HG03342 (cell line): ENCODE measurements at regions not wholly inside any gene's neighbourhood (a gene's known extent, or its start where the extent isn't known, plus 50 kb on each side); places are given as distances from the start of the nearest gene placed in this dataset.
A peak's percentile ranks its signal among the peaks of the same experiment; 100 is the strongest.
"Not testable (repeated sequence)": the region's sequence is repeated elsewhere in the genome, so short reads cannot be mapped to it uniquely, and the experiment has no call there.

Source experiments
- ATAC-seq: cut with Tn5 transposase; IDR thresholded peaks from one replicate; pipeline ENCODE4 v1.9.1; 2021; ENCODE audit warnings: mild to moderate bottlenecking, moderate library complexity; ENCODE audit not compliant: unreplicated experiment

DNA sequence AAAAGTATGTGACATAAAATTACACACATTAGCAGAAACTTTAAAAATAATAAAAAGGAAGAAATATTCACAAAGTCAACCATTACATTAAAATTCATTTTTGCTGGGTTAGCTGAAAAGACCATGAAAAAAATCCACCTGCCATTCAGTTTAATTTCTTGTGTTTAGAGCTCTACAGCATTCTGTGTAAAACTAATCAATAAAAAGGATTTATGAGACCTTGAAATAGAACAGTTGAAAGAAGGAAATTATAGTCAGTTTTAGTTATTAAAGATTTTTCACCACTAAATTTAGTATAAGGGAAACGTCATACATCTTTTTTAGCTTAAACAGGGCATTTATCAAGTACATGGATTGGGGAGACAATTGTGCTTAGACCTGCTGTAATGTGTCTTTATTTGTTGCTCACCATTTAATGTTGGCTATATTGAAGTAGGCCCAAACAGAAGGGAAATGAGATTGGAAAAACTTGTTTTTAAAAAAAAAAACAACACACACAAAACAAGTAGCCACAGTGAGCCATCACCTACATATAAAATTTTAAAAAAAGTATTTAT is 438.7 kb upstream of the POU3F2 start:
- no peak for ATAC-seq

- ATAC-seq = no peak
Observed at GRCh38 chr6:98416027-98416426, 418.3 kb upstream of the POU3F2 start.

- ATAC-seq = not testable (repeated sequence)
Observed at GRCh38 chr6:98416497-98417158, 417.7 kb upstream of the POU3F2 start.

- ATAC-seq = peak; percentile 91
Observed at GRCh38 chr6:98433325-98434056, 400.9 kb upstream of the POU3F2 start.

- ATAC-seq = no peak
Observed at GRCh38 chr6:98443633-98444032, 390.7 kb upstream of the POU3F2 start.

GRCh38 chr6:98452685-98453084 is 381.7 kb upstream of the POU3F2 start:
- no peak for ATAC-seq

DNA sequence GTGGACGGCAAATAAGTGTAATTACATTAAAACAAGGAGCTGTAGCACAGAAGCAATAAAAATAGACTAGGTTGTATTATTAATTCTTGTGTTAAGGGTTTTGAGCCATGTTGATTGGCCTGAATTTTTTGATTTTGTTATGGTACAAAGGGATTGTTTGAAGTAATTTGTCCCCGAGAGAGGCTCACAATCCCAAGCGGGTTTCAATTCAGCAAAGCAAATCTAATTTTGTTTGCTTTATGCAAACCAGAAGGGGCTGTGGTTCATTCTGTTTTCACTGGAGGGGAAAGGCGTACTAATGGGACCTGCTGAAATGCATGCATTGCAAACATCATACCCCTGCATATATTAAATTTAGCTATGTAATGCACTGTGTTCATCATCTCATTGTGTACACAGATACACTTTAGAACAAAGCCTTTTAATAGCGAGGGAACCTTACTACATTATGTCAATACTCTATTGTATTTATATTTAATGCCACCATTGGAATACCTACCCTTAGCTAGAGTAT is 379.5 kb upstream of the POU3F2 start:
- no peak for ATAC-seq

DNA sequence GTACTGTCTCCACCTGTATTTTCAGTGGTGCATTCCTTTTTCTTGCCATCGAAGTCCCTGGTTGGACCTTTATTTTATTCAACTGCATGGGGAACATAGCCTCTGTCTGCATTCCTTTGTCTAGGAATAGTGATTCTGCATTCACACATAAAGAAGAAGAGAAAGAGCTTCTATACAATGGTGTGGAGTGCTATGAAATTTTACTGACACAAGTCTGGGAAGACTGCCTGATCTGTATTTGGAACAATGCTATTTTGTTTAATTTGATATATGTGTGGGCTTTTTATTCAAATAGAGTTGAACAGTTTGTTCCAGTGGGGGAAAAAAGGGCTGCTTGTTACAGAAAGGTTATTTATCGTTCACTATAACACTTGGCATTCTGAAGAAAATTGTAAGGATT is 375.7 kb upstream of the POU3F2 start:
- ATAC-seq = no peak

GRCh38 chr6:98463038-98464000 is 371.1 kb upstream of the POU3F2 start:
- ATAC-seq = no peak

DNA sequence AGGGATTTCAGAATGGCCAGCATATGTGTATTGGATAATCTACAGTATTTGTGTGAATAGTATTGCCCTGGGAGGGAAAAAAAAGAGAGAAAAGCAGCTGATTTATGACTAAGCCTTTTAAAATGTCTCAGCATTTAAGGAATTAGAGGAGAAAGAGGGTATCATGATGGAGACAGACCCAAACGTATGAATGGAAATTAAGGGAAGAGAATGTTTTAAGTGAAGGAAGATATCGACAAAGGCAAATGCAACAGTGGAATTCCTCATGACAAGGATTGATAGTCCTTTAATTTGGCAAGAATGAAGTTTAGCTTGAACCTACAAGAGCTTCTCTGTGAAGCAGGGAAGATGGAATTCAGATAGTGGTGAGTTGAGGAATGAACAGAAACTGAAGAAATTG is 367.3 kb upstream of the POU3F2 start:
- ATAC-seq = no peak

DNA sequence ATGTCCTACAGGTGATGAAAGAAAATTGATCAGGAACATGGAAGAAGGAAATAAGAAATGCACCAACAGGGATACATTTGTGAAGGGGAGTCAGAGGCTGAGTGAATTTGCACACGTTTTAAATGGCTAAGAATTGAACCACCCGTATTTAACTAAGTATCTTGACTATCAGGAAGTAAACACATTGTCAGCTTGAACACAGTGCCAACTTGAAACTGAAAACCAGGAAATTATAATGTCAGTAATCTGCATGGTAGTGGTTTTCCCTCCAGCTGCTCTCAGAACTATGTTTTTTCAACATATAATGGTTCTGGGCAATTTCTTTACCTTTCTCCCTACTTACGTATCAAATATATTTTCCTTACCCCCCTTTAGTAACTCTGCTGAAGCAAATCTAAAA is 366.5 kb upstream of the POU3F2 start:
- no peak for ATAC-seq

DNA sequence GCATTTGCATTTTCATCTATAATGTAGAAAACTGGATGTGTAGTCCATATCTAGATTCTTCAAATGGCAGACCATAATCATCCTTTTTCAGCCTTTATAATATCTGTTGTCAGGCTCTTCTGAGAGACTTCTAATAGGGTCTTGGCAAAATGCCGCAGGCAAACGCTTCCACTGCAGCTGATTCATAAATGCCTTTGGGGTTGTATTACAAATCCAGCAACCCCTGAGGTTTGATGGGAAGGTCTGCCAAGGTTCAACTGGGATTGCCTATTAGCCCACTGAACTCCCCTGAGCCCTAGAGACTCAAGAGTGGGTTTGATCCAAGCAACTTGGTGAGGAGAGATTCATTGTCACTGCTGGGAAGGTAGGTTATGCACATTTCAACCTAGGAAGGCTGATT is 365.2 kb upstream of the POU3F2 start:
- no peak for ATAC-seq

GRCh38 chr6:98470821-98471220 is 363.6 kb upstream of the POU3F2 start:
- no peak for ATAC-seq

DNA sequence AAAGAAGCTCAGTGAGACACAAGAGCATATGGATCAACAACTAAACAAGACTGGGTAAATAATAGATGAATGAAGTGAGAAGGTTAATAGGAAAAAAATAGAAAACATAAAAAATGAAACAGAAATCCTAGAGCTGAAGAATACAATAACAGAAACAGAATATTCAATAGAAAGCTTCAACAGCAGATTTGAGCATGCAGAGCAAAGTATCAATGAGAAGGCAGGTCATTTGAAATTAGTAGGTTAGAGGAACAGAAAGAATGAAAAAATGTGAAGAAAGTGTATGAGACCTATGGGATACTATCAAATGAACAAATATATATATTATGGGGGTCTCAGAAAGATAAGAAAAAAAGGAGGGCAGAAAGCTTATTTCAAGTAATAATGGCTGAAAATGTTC is 362.9 kb upstream of the POU3F2 start:
- no peak for ATAC-seq

DNA sequence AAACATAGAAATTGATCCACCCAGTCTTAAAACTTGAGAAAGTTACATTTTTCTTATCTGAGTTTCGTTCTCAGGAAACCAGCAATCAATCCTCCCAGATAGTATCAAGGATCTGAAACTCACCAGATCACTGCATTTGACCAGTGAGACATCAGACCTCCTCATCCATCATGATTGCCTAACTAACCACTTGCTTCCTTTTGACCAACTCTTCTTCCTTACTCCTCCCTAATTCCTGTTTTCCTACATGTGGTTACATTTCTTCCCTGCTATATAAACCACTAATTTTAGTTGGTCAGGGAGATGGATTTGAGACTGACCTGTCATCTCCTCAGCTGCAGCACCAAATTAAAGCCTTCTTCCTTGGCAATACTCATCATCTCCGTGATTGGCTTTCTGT is 357.1 kb upstream of the POU3F2 start:
- no peak for ATAC-seq

DNA sequence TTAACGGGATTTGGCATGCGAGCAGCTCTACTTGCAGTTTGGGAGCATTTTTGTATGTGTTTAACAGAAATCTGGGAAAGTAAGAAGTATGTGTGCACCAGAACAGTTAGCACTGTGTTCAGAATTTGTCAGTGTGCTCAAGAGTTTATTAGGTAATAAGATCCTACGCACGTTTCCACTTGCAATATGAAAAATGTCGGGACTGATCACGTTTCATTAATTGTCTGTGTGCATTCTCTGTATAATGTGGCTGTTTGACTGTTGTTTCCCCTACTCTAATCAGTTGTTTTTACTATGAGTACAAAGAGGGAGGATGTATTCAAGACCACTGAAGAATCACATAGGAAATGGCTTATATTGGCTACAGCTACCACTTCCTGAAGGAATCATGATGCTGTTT is 349.7 kb upstream of the POU3F2 start:
- no peak for ATAC-seq

DNA sequence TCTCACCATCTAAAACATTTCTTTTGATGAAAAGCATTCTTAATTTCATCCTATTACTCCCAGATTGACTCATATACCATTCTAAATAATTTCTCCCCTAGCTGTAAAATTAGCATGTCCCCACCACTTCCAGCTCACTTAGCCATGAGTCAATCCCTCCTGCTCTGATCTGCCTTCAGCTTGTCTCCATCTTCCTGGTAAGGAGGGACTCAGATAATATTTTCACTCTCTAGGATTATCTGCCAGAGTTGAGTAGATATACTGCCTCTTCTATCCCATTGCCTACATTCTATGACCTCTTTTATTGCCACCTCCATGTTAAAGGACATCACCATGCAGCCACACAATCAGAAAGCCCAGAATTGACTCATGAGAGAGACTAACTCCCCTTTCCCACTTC is 348.8 kb upstream of the POU3F2 start:
- ATAC-seq = no peak

GRCh38 chr6:98486057-98486456 is 348.3 kb upstream of the POU3F2 start:
- no peak for ATAC-seq

DNA sequence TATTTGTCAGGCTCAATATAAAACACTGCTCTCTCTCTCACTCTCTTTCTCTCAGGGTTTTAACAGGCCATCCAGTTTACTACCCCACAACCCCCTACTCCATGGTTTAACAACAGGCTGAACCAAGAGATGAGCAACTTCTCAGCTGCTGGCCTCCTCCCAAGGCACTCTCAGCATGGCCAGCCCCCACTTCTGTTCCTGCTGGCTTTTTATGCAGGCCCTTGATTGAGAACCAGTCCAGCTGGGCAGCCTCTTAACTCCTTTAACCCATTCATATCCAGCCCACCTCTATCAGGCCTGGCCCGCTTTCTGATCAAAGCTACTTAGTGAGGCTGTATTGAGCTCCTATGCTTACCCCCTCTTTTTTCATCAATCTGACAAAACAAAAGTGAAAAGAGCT is 346.8 kb upstream of the POU3F2 start:
- ATAC-seq = no peak

DNA sequence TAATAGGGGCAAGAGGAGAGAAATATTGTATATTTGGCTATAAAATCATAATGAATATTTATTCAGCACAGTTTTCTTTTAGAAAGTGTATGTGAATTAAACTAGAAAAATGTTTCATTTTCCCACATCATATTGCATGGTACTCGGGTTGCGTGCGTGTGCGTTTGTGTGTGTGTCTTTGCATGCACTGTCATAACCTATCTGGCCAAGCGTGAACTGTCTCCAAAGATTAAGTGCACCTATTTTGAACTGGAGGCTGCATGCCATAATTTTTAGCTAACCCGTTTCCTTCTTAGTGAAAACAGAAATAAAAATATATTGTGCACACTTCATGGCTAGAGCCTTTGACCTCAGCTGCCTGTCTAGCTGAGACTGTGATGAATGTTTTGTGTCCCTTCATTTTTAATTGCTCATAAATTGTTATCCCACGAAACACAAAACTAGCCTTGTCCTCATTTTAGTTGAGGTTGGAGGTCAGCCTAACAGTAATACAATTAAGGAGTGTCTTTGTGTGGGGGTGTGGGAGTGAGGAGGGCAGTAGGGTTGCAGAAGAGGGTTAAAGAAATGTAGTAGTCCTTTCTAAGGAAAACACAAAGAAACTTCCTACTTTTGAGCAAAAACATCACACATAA is 336.1 kb upstream of the POU3F2 start:
- ATAC-seq = no peak

- ATAC-seq = no peak
Observed at GRCh38 chr6:98498866-98499265, 335.5 kb upstream of the POU3F2 start.
